CD4-positive, alpha-beta T cell (primary cell): ENCODE measurements at regions not wholly inside any gene's neighbourhood (a gene's known extent, or its start where the extent isn't known, plus 50 kb on each side); places are given as distances from the start of the nearest gene placed in this dataset.
"Not testable (repeated sequence)": the region's sequence is repeated elsewhere in the genome, so short reads cannot be mapped to it uniquely, and the experiment has no call there.

ENCODE experiments used
- ATAC-seq: fragments of 200-7000 bp; cut with Tn5 transposase; one replicate; pipeline ENCODE4 v1.10.0; 2022; ENCODE audit warnings: mild to moderate bottlenecking; ENCODE audit not compliant: poor library complexity
- CTCF ChIA-PET: fragments of 350-600 bp; sonication (Branson Sonifier 250); formaldehyde crosslinking; loops from one replicate; lab custom pipeline; 2021; ENCODE audit warnings: antibody characterized with exemption, inconsistent platforms; lab: Charles Lee
- POLR2A ChIA-PET: fragments of 350-600 bp; sonication (Branson Sonifier 250); formaldehyde crosslinking; loops from one replicate; lab custom pipeline; 2021; ENCODE audit warnings: antibody characterized with exemption, inconsistent platforms; lab: Charles Lee
- DNase-seq, 14 experiments: peaks; one replicate each; pipeline ENCODE4 v3.0.0-alpha.2; 2013 to 2020; ENCODE audit warnings: mixed read lengths in 2 of 14
- H3K27ac ChIP-seq, 2 donors: one replicate each; pipeline versions ENCODE4 v1.5.1 to v1.7.0; 2013; ENCODE audit warnings: low read length in 2 of 2, low read depth in 1 of 2, mild to moderate bottlenecking in 1 of 2
- H3K27me3 ChIP-seq, 2 experiments: 1 replicate in 1 of 2; 2 replicates in 1 of 2; pipeline versions ENCODE4 v1.6.1 to v1.7.0; 2013; ENCODE audit warnings: low read length in 2 of 2, control low read depth in 1 of 2, mild to moderate bottlenecking in 1 of 2, moderate library complexity in 1 of 2; ENCODE audit not compliant: insufficient read depth in 2 of 2, control insufficient read depth in 1 of 2
- H3K36me3 ChIP-seq: one replicate; pipeline ENCODE4 v1.6.1; 2013; ENCODE audit warnings: low read length, control low read depth; ENCODE audit not compliant: insufficient read depth
- H3K4me1 ChIP-seq: one replicate; pipeline ENCODE4 v1.6.1; 2013; ENCODE audit warnings: low read length, control low read depth; ENCODE audit not compliant: insufficient read depth
- H3K4me3 ChIP-seq: one replicate; pipeline ENCODE4 v1.5.1; 2013; ENCODE audit warnings: mild to moderate bottlenecking, low read length, moderate library complexity
- H3K9me3 ChIP-seq, 2 experiments: 1 replicate in 1 of 2; 2 replicates in 1 of 2; pipeline versions ENCODE4 v1.6.1 to v1.7.0; 2013; ENCODE audit warnings: low read length in 2 of 2, mild to moderate bottlenecking in 2 of 2, control low read depth in 1 of 2, moderate library complexity in 1 of 2; ENCODE audit not compliant: control insufficient read depth in 1 of 2, insufficient read depth in 1 of 2
- H3K27ac Mint-ChIP-seq: one replicate; pipeline ENCODE4 v1.8.0; 2020; ENCODE audit warnings: mixed read lengths
- H3K27me3 Mint-ChIP-seq: one replicate; pipeline ENCODE4 v1.8.0; 2021; ENCODE audit warnings: mixed read lengths
- H3K36me3 Mint-ChIP-seq: one replicate; pipeline ENCODE4 v1.8.0; 2021; ENCODE audit warnings: low read depth, mixed read lengths
- H3K4me1 Mint-ChIP-seq: one replicate; pipeline ENCODE4 v1.8.0; 2021; ENCODE audit warnings: low read depth, mixed read lengths
- H3K4me3 Mint-ChIP-seq: one replicate; pipeline ENCODE4 v1.8.0; 2020; ENCODE audit warnings: mild to moderate bottlenecking, mixed read lengths
- H3K9me3 Mint-ChIP-seq: one replicate; pipeline ENCODE4 v1.8.0; 2020; ENCODE audit warnings: mixed read lengths
- CTCF ChIP-seq: fragments of 200-600 bp; IDR thresholded peaks from one replicate; pipeline ENCODE4 v1.8.0; 2022; ENCODE audit warnings: antibody characterized with exemption, mild to moderate bottlenecking
- intact Hi-C, 2 experiments: fragments of 100-400 bp; cut with DNase I in 1 of 2; cut with micrococcal nuclease in 1 of 2; formaldehyde crosslinking; loops; one replicate each; pipeline versions ENCODE4 v1.15.1 to v1.9.0; 2023 to 2025; cut with DNase I, micrococcal nuclease

GRCh38 chr15:70576696-70577095 is 186.7 kb downstream of the UACA start:
- H3K36me3 Mint-ChIP-seq = no peaks in the 10 kb centered on the region
- Histone ChIP-seq H3K36me3 (no peaks in the 10 kb centered on the region), H3K4me3 (no peak overlapping the region), H3K27me3 (no peaks in the 10 kb centered on the region), H3K4me1 (peaks cover 3% of the 10 kb centered on the region), H3K9me3 (peaks cover 0 to 5% of the 10 kb centered on the region in 2 experiments), H3K27ac (no peak overlapping the region)
- H3K4me3 Mint-ChIP-seq = no peak overlapping the region
- intact Hi-C loops = no loop called here
- peaks cover 2% of the 10 kb centered on the region for H3K9me3 Mint-ChIP-seq
- ChIA-PET CTCF (no interaction called here), POLR2A (interaction anchor here (0.9 to 1.2 kb wide), 2 partner anchors 9 to 14 kb away, joined by 3 read pairs; no protein-coding TSS in a partner anchor)
- H3K27me3 Mint-ChIP-seq = no peaks in the 10 kb centered on the region
- DNase-seq (no peak), ATAC-seq (no peak)
- H3K4me1 Mint-ChIP-seq = peaks cover 5% of the 10 kb centered on the region
- no peak for TF ChIP-seq CTCF
- H3K27ac Mint-ChIP-seq = no peak overlapping the region

DNA sequence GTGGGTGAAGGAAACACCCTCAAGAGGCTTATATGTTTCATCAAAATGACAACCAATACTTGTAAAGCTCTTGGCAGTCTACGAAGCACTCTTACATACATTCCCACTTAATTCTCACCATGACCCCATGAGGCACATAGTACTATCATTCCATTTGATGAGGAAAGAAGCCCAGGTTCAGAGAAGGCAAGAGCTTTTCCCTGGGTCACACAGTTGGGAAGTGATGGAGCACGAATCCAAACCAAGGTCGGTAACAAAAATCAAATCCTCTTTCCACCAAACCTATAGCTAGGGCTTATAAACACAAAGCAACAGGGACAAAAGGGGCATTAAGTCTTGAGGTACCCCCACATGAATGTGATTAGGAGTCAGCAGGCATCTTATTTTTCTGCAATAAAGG is 187.1 kb downstream of the UACA start:
- DNase-seq (no peak), ATAC-seq (no peak)
- no peak for TF ChIP-seq CTCF
- no peaks in the 10 kb centered on the region for H3K36me3 Mint-ChIP-seq
- no peak overlapping the region for H3K27ac ChIP-seq
- H3K9me3 ChIP-seq = peaks cover 0 to 5% of the 10 kb centered on the region in 2 experiments
- intact Hi-C loops = no loop called here
- no peak overlapping the region for H3K4me3 Mint-ChIP-seq
- H3K36me3 ChIP-seq = no peaks in the 10 kb centered on the region
- H3K4me3 ChIP-seq = no peak overlapping the region
- ChIA-PET POLR2A (interaction anchor here (0.9 to 1.2 kb wide), 2 partner anchors 9 to 14 kb away, joined by 3 read pairs; no protein-coding TSS in a partner anchor), CTCF (interaction anchor here (0.7 kb wide), 1 partner anchor 41 kb away, joined by 3 read pairs; no protein-coding TSS in a partner anchor)
- H3K4me1 Mint-ChIP-seq = peaks cover 5% of the 10 kb centered on the region
- H3K27me3 ChIP-seq = no peaks in the 10 kb centered on the region
- no peak overlapping the region for H3K27ac Mint-ChIP-seq
- no peaks in the 10 kb centered on the region for H3K27me3 Mint-ChIP-seq
- H3K4me1 ChIP-seq = peaks cover 3% of the 10 kb centered on the region
- H3K9me3 Mint-ChIP-seq = peaks cover 2% of the 10 kb centered on the region

- Mint-ChIP-seq H3K27ac (no peak overlapping the region), H3K9me3 (peaks cover 2% of the 10 kb centered on the region), H3K4me1 (peaks cover 5% of the 10 kb centered on the region), H3K27me3 (no peaks in the 10 kb centered on the region), H3K36me3 (no peaks in the 10 kb centered on the region), H3K4me3 (no peak overlapping the region)
- Histone ChIP-seq H3K27ac (no peak overlapping the region), H3K4me1 (no peaks in the 10 kb centered on the region), H3K4me3 (no peak overlapping the region), H3K27me3 (no peaks in the 10 kb centered on the region), H3K36me3 (no peaks in the 10 kb centered on the region), H3K9me3 (peaks cover 0 to 5% of the 10 kb centered on the region in 2 experiments)
- CTCF ChIA-PET = interaction anchor here (0.7 kb wide), 1 partner anchor 40 kb away, joined by 3 read pairs; no protein-coding TSS in a partner anchor
- intact Hi-C loops = no loop called here
- POLR2A ChIA-PET = interaction anchor here (1.0 to 1.2 kb wide), 2 partner anchors 13 to 40 kb away, joined by 3 read pairs; no protein-coding TSS in a partner anchor
- DNase-seq = no peak
- TF ChIP-seq CTCF = no peak
- ATAC-seq = no peak
Observed at GRCh38 chr15:70575231-70576226, 187.8 kb downstream of the UACA start.

GRCh38 chr15:70574325-70574724 is 189.0 kb downstream of the UACA start:
- H3K4me1 ChIP-seq, H3K9me3 Mint-ChIP-seq, H3K4me3 Mint-ChIP-seq, intact Hi-C loops, H3K27ac ChIP-seq, H3K4me1 Mint-ChIP-seq, CTCF ChIA-PET, ATAC-seq, DNase-seq, H3K9me3 ChIP-seq, H3K27me3 Mint-ChIP-seq, POLR2A ChIA-PET, H3K4me3 ChIP-seq, H3K27me3 ChIP-seq, H3K36me3 ChIP-seq, H3K27ac Mint-ChIP-seq, H3K36me3 Mint-ChIP-seq: not testable (repeated sequence)
